Uterus (tissue), 2 donors: ENCODE measurements at regions not wholly inside any gene's neighbourhood (a gene's known extent, or its start where the extent isn't known, plus 50 kb on each side); places are given as distances from the start of the nearest gene placed in this dataset.

Experiments
- POLR2A ChIP-seq, 2 donors: fragments of 450-650 bp; IDR thresholded peaks; one replicate each; pipeline ENCODE4 v1.6.1; 2016; ENCODE audit warnings: antibody characterized with exemption in 2 of 2, mild to moderate bottlenecking in 1 of 2, moderate library complexity in 1 of 2
- TF ChIP-seq, protein P1 (sequence below), 4 experiments: fragments of 200-600 bp in 2 of 4; fragments of 450-650 bp in 2 of 4; sonication (generic) in 2 of 4; IDR thresholded peaks; one replicate each; pipeline ENCODE4 v1.5.1; 2016 to 2019; ENCODE audit warnings: antibody characterized with exemption in 4 of 4, mild to moderate bottlenecking in 2 of 4, moderate library complexity in 1 of 4

DNA sequence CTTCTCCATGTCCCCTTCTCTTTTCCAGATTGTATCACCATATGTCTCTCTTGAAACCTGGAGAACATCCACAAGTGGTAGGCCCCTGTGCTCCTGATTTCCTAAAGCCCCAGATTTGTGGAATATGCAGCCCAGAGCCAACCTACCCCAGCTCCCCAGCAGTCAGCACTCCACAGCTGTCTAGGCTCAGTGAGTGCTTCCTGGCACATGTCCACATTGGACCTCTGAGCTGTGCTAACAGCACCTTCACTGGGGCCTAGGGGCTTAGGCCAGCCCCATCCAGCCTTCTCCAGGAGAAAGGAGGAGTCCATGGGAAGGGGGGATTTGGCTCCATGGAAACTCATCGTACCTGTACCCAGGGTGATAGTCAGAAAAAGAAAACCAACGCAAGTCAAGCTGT is 192.7 kb downstream of the FGFR2 start:
- TF ChIP-seq, protein P1, sequence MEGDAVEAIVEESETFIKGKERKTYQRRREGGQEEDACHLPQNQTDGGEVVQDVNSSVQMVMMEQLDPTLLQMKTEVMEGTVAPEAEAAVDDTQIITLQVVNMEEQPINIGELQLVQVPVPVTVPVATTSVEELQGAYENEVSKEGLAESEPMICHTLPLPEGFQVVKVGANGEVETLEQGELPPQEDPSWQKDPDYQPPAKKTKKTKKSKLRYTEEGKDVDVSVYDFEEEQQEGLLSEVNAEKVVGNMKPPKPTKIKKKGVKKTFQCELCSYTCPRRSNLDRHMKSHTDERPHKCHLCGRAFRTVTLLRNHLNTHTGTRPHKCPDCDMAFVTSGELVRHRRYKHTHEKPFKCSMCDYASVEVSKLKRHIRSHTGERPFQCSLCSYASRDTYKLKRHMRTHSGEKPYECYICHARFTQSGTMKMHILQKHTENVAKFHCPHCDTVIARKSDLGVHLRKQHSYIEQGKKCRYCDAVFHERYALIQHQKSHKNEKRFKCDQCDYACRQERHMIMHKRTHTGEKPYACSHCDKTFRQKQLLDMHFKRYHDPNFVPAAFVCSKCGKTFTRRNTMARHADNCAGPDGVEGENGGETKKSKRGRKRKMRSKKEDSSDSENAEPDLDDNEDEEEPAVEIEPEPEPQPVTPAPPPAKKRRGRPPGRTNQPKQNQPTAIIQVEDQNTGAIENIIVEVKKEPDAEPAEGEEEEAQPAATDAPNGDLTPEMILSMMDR (IDR thresholded peaks at IDR 0.05) = no peak
- no peak for TF ChIP-seq POLR2A (IDR thresholded peaks at IDR 0.05)
